GM12864 (cell line): ENCODE measurements at regions not wholly inside any gene's neighbourhood (a gene's known extent, or its start where the extent isn't known, plus 50 kb on each side); places are given as distances from the start of the nearest gene placed in this dataset.

Source experiments
- DNase-seq: peaks from one replicate; pipeline ENCODE4 v3.0.0-alpha.2; 2011; ENCODE audit warnings: low read depth
- H3K4me3 ChIP-seq: 2 replicates; pipeline ENCODE4 v1.5.1; 2011; ENCODE audit warnings: mild to moderate bottlenecking, low read depth, low read length, control low read depth
- TF ChIP-seq, protein P1 (sequence below): IDR thresholded peaks from 2 replicates; pipeline ENCODE4 v1.5.1; 2011; ENCODE audit warnings: low read depth, mild to moderate bottlenecking, moderate library complexity, low read length, control low read depth, inconsistent platforms; ENCODE audit errors: missing control alignments

- DNase-seq, result no peak
- TF ChIP-seq, protein P1, sequence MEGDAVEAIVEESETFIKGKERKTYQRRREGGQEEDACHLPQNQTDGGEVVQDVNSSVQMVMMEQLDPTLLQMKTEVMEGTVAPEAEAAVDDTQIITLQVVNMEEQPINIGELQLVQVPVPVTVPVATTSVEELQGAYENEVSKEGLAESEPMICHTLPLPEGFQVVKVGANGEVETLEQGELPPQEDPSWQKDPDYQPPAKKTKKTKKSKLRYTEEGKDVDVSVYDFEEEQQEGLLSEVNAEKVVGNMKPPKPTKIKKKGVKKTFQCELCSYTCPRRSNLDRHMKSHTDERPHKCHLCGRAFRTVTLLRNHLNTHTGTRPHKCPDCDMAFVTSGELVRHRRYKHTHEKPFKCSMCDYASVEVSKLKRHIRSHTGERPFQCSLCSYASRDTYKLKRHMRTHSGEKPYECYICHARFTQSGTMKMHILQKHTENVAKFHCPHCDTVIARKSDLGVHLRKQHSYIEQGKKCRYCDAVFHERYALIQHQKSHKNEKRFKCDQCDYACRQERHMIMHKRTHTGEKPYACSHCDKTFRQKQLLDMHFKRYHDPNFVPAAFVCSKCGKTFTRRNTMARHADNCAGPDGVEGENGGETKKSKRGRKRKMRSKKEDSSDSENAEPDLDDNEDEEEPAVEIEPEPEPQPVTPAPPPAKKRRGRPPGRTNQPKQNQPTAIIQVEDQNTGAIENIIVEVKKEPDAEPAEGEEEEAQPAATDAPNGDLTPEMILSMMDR, result no peak
- no peak overlapping the region for H3K4me3 ChIP-seq
Measured at GRCh38 chr3:106341586-106342162, 472.9 kb upstream of the CBLB start.

- DNase-seq, result no peak
- TF ChIP-seq, protein P1, result no peak
- H3K4me3 ChIP-seq, result no peak overlapping the region
Measured at GRCh38 chr3:106342386-106342785, 473.6 kb upstream of the CBLB start.

- TF ChIP-seq, protein P1, result no peak
Measured at GRCh38 chr3:106343811-106344210, 475.0 kb upstream of the CBLB start.

DNA sequence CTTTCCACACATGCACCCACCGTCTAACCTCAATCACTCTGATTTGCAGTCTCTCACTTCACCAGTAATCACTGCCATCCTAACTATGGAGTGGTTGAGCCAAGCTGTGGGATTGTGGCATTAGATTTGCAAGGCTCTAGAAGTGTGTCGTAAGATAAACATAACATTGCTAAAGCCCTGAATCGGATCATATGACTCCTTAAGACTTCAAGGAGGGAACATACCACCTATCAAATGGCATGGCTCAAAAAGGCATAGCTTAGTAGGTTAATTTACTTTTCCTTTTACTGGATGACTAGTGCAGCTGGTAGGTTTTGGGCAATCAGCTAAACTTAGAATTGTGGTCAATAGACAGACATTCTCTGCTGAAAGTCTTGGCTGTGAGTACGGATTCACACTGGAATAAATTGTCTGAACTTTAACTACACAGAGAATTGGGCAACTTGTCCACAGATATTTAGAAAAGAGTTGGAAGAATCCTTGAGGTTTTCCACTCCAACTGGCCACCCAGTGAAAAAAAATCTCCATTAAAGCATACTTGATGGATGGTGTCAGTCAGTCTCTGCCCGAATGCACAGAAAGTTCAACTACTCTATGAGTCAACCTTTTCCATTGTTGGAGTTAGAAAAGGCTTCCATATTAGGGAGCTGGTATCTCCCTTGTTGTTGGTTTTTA is 476.7 kb upstream of the CBLB start:
- TF ChIP-seq, protein P1, result no peak
- DNase-seq, result no peak
- H3K4me3 ChIP-seq, result no peak overlapping the region

More at GRCh38 chr3:106343811-106344210, 475.0 kb upstream of the CBLB start:
- DNase-seq, result no peak
- no peak overlapping the region for H3K4me3 ChIP-seq

DNA sequence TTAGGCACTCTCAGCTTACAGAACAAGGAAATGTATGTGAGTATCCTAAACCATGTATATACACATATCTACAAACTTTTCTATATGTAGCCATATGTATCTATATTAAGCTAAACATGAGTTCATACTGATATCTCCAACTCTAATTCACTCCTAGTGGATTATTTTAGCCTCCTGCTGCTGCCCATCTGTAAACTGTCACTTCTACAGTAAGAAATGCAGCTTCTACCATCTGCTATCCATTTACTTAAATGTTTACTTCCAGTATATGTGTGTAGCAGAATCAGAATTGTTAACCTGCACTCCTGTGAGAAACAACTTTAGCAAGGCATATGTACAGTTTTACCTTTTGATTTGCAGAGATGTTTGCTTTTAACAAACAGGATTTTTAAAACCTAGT is 478.5 kb upstream of the CBLB start:
- no peak overlapping the region for H3K4me3 ChIP-seq
- TF ChIP-seq, protein P1, result no peak

DNA sequence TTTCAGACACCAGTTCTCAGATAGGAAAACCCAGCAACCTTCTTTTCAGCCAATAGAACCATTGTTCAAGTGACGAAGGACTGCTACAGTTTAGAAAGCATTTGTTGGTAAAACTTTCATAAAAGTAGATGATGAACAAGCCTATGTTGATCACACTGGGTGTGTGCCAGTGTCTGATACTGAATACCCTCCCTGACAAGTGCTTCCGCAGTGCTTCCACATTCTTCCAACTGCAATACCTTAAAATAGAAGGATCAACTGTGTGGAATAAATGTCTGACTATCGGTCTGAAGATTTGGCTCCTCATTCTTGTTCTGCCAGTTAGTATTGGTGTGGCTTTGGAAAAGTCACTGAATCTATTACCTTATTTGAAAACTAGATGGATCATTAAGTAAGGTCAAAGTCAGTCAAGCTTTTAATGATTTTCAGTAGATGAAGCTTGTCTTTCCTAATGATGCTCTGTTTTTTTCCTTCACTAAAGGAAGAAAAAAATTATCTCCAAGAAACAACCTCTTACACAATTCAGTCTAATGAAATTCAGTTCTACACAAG is 479.4 kb upstream of the CBLB start:
- TF ChIP-seq, protein P1, result no peak
- no peak for DNase-seq
- H3K4me3 ChIP-seq, result no peak overlapping the region

More for the DNA sequence above, 478.5 kb upstream of the CBLB start:
- DNase-seq, result no peak
